PC-9 (cell line): ENCODE measurements at regions not wholly inside any gene's neighbourhood (a gene's known extent, or its start where the extent isn't known, plus 50 kb on each side); places are given as distances from the start of the nearest gene placed in this dataset.

Experiments used
- BruUV-seq: library from RNA; stranded (reverse); fragments of 400-500 nt; replicated peaks from 2 replicates; lab custom pipeline; 2021; lab: Mats Ljungman, UMichigan
- CTCF ChIA-PET: fragments of 300-600 bp; sonication (Branson Sonifier 250); formaldehyde crosslinking; loops from one replicate; lab custom pipeline; 2022; ENCODE audit warnings: antibody characterized with exemption; lab: Charles Lee
- POLR2A ChIA-PET: fragments of 300-600 bp; sonication (Branson Sonifier 250); formaldehyde crosslinking; loops from one replicate; lab custom pipeline; 2022; ENCODE audit warnings: antibody characterized with exemption; ENCODE audit not compliant: unreplicated experiment; lab: Charles Lee
- DNase-seq, 2 experiments: peaks; one replicate each; pipeline versions ENCODE4 v3.0.0 to v3.0.0-alpha.2; 2015 to 2022; ENCODE audit warnings: mixed read lengths in 1 of 2
- H2AFZ ChIP-seq: fragments of 200-600 bp; sonication (generic); 2 replicates; pipeline ENCODE4 v1.8.1; 2017; ENCODE audit warnings: antibody characterized with exemption
- H3F3A ChIP-seq: fragments of 200-600 bp; sonication (generic); 2 replicates; pipeline ENCODE4 v1.8.1; 2017; ENCODE audit warnings: antibody characterized with exemption, mild to moderate bottlenecking, low read depth; ENCODE audit not compliant: insufficient read depth
- H3K27ac ChIP-seq: fragments of 200-600 bp; sonication (generic); 2 replicates; pipeline ENCODE4 v1.6.1; 2016; ENCODE audit warnings: mixed run types
- H3K27me3 ChIP-seq: fragments of 200-600 bp; sonication (generic); 2 replicates; pipeline ENCODE4 v1.6.1; 2016; ENCODE audit warnings: low read depth, mixed run types; ENCODE audit not compliant: insufficient read depth
- H3K36me3 ChIP-seq: fragments of 200-600 bp; sonication (generic); 2 replicates; pipeline ENCODE4 v1.6.1; 2016; ENCODE audit warnings: low read depth, mixed run types
- H3K4me1 ChIP-seq: fragments of 200-600 bp; sonication (generic); replicated peaks from 2 replicates; pipeline ENCODE4 v1.6.1; 2016; ENCODE audit warnings: mixed run types; ENCODE audit not compliant: insufficient read depth
- H3K4me2 ChIP-seq: fragments of 200-600 bp; sonication (generic); 2 replicates; pipeline ENCODE4 v1.6.1; 2017; ENCODE audit warnings: mixed run types
- H3K4me3 ChIP-seq: fragments of 200-600 bp; sonication (generic); 2 replicates; pipeline ENCODE4 v1.6.1; 2016; ENCODE audit warnings: mixed run types
- H3K79me2 ChIP-seq: fragments of 200-600 bp; sonication (generic); 2 replicates; pipeline ENCODE4 v1.6.1; 2017; ENCODE audit warnings: low read depth, mixed run types
- H3K9me2 ChIP-seq: fragments of 200-600 bp; sonication (generic); 2 replicates; pipeline ENCODE4 v1.8.1; 2017; ENCODE audit warnings: mild to moderate bottlenecking; ENCODE audit not compliant: insufficient read depth
- H3K9me3 ChIP-seq: fragments of 200-600 bp; sonication (generic); 2 replicates; pipeline ENCODE4 v1.8.1; 2016; ENCODE audit warnings: low read depth; ENCODE audit not compliant: insufficient read depth
- H4K20me1 ChIP-seq: fragments of 200-600 bp; sonication (generic); 2 replicates; pipeline ENCODE4 v1.8.1; 2017; ENCODE audit not compliant: insufficient read depth
- EZH2 ChIP-seq: fragments of 200-600 bp; sonication (generic); IDR thresholded peaks from 2 replicates; pipeline ENCODE4 v1.8.0; 2017; ENCODE audit warnings: antibody characterized with exemption, low read depth
- intact Hi-C: fragments of 100-400 bp; cut with micrococcal nuclease; formaldehyde crosslinking; loops from one replicate; pipeline ENCODE4 v1.10.0; 2022; ENCODE audit not compliant: unreplicated experiment
- TF ChIP-seq, protein P1 (sequence below): fragments of 200-600 bp; sonication (generic); conservative IDR thresholded peaks from 2 replicates; pipeline ENCODE4 v1.6.1; 2017; ENCODE audit warnings: mixed run types, antibody characterized with exemption, mild to moderate bottlenecking, moderate library complexity

DNA sequence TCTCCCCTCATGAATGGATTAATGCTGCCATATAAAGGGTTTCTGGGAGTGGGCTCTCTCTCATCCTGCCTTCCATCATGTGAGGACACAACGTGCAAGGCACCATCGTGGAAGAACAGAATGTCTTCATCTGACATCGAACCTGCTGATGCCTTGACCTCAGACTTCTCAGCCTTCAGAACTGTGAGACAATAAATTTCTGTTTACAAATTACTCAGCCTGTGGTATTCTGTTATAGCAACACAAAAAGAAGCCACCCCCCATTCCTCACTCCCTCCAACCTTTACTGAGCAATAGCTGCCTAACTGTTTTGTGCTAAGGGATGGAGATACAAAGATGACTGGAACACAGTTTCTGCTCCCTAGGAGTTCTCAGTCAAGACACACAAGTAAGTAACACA, 106.1 kb upstream of the PLET1 start:
- CTCF ChIA-PET, result no interaction called here
- DNase-seq, result no peak

DNA sequence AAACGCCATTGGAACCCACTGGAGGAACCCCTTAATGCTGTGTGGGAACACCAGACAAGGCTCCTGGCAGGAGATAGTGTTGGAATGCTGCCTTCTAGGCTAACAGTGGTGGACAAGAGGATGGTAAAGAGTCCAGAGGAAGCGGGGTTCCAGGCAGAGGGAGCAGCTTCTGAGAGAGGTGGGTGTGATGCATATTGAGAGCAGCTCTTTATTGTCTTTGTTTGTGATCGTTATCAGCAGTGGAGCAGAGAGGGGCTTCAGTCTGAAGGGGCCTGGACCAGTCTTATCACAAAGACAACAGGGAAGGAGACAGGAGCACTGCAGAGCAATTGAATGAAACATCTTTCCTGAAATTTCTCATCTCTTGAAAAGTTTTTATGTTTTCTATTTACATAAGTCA, 106.8 kb upstream of the PLET1 start:
- Histone ChIP-seq H3K27me3 (no peaks in the 10 kb centered on the region; the same call in 1 of the 2 replicates), H3K4me2 (no peak overlapping the region), H3F3A (no peaks in the 10 kb centered on the region), H3K27ac (no peak overlapping the region), H4K20me1 (no peaks in the 10 kb centered on the region), H3K79me2 (no peaks in the 10 kb centered on the region), H3K4me1 (no peaks in the 10 kb centered on the region), H3K9me3 (no peaks in the 10 kb centered on the region), H2AFZ (no peak overlapping the region), H3K9me2 (no peaks in the 10 kb centered on the region), H3K4me3 (no peak overlapping the region), H3K36me3 (no peaks in the 10 kb centered on the region)
- CTCF ChIA-PET, result no interaction called here
- TF ChIP-seq, protein P1, sequence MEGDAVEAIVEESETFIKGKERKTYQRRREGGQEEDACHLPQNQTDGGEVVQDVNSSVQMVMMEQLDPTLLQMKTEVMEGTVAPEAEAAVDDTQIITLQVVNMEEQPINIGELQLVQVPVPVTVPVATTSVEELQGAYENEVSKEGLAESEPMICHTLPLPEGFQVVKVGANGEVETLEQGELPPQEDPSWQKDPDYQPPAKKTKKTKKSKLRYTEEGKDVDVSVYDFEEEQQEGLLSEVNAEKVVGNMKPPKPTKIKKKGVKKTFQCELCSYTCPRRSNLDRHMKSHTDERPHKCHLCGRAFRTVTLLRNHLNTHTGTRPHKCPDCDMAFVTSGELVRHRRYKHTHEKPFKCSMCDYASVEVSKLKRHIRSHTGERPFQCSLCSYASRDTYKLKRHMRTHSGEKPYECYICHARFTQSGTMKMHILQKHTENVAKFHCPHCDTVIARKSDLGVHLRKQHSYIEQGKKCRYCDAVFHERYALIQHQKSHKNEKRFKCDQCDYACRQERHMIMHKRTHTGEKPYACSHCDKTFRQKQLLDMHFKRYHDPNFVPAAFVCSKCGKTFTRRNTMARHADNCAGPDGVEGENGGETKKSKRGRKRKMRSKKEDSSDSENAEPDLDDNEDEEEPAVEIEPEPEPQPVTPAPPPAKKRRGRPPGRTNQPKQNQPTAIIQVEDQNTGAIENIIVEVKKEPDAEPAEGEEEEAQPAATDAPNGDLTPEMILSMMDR, result no peak
- no peak for TF ChIP-seq EZH2
- no TSS peak for BruUV-seq
- intact Hi-C loops, result no loop called here
- POLR2A ChIA-PET, result no interaction called here
- no peak for DNase-seq

More for the DNA sequence above, 106.1 kb upstream of the PLET1 start:
- BruUV-seq, result no TSS peak
- Histone ChIP-seq H3K9me2 (no peaks in the 10 kb centered on the region), H3K9me3 (no peaks in the 10 kb centered on the region), H3K27me3 (no peaks in the 10 kb centered on the region; the same call in 1 of the 2 replicates), H3K27ac (no peak overlapping the region), H3K4me3 (no peak overlapping the region), H2AFZ (no peak overlapping the region), H3K4me1 (no peaks in the 10 kb centered on the region), H3K79me2 (no peaks in the 10 kb centered on the region), H3K4me2 (no peak overlapping the region), H4K20me1 (no peaks in the 10 kb centered on the region), H3F3A (no peaks in the 10 kb centered on the region), H3K36me3 (no peaks in the 10 kb centered on the region)
- POLR2A ChIA-PET, result no interaction called here
- no peak for TF ChIP-seq EZH2
- TF ChIP-seq, protein P1, result no peak
- intact Hi-C loops, result no loop called here

DNA sequence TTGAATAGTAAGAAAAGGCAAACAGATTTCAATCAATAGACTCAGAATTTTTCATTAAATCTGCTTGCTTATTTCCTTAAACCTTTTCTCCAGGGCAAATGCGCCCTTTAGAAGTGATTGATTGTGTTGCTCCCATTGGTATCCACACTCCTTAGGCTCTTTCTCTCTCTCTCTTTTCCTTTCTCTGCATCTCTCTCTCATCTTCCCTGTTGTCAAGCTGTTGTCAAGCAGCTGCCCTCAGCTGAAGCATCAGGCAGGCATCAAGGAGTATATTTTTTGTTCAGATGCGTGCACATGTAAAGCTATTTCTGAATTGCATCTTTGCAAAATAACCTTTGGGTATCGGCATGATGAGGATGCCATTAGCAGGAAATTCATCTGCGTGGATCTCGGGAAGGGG, 107.2 kb upstream of the PLET1 start:
- intact Hi-C loops, result no loop called here
- no peak overlapping the region for H3K4me2 ChIP-seq

More for the DNA sequence above, 107.2 kb upstream of the PLET1 start:
- Histone ChIP-seq H3K27ac (no peak overlapping the region), H3K4me3 (no peak overlapping the region), H3K9me2 (no peaks in the 10 kb centered on the region), H3K36me3 (no peaks in the 10 kb centered on the region), H3K79me2 (no peaks in the 10 kb centered on the region), H3K27me3 (no peaks in the 10 kb centered on the region; the same call in 1 of the 2 replicates), H3F3A (no peaks in the 10 kb centered on the region), H3K4me1 (no peaks in the 10 kb centered on the region), H2AFZ (no peak overlapping the region), H3K9me3 (no peaks in the 10 kb centered on the region), H4K20me1 (no peaks in the 10 kb centered on the region)
- no TSS peak for BruUV-seq
- CTCF ChIA-PET, result no interaction called here
- TF ChIP-seq, protein P1, result no peak
- no peak for TF ChIP-seq EZH2
- POLR2A ChIA-PET, result no interaction called here
- no peak for DNase-seq
